ENCODE measurements at regions not wholly inside any gene's neighbourhood (a gene's known extent, or its start where the extent isn't known, plus 50 kb on each side); places are given as distances from the start of the nearest gene placed in this dataset.

- Histone ChIP-seq H3K4me2 (ENCODE audit: low read length) (no peak overlapping the region), H3K4me3 (replicated peaks in 1 of 2; ENCODE audit: low read depth in 1 of 2, low read length in 2 of 2) (no peak overlapping the region), H3K36me3 (ENCODE audit: control insufficient read depth in 1 of 2, insufficient read depth in 2 of 2, low read length in 2 of 2) (no peaks in the 10 kb centered on the region), H3K9me2 (ENCODE audit: insufficient read depth) (no peaks in the 10 kb centered on the region), H3K27ac (ENCODE audit: low read depth, low read length) (no peak overlapping the region), H3K79me2 (ENCODE audit: insufficient read depth, low read length) (no peaks in the 10 kb centered on the region), H3K27me3 (ENCODE audit: insufficient read depth, low read length) (no peaks in the 10 kb centered on the region), H3K4me1 (ENCODE audit: control insufficient read depth in 1 of 2, insufficient read depth in 2 of 2, low read length in 2 of 2) (no peaks in the 10 kb centered on the region), H3K9ac (ENCODE audit: low read length) (no peak overlapping the region), H2AFZ (ENCODE audit: low read depth, low read length, poor library complexity, severe bottlenecking) (no peak overlapping the region), H3K9me3 (ENCODE audit: control insufficient read depth in 1 of 2, insufficient read depth in 1 of 2, low read depth in 1 of 2, low read length in 2 of 2) (no peaks in the 10 kb centered on the region), H4K20me1 (ENCODE audit: insufficient read depth) (no peaks in the 10 kb centered on the region)
- TF ChIP-seq YY1 (IDR thresholded peaks at IDR 0.05; ENCODE audit: extremely low read depth, insufficient replicate concordance, low read depth, low read length) (no peak), JUND (IDR thresholded peaks at IDR 0.05) (no peak), ZNF274 (IDR thresholded peaks at IDR 0.05; ENCODE audit: low read depth, low read length) (no peak), SIN3A (IDR thresholded peaks at IDR 0.05; ENCODE audit: low read depth) (no peak), ELF1 (IDR thresholded peaks at IDR 0.05; ENCODE audit: borderline replicate concordance, low read depth) (no peak), CEBPB (IDR thresholded peaks at IDR 0.05; ENCODE audit: low read depth) (no peak), FOSL1 (IDR thresholded peaks at IDR 0.05; ENCODE audit: low read depth) (no peak), EZH2phosphoT487 (IDR thresholded peaks at IDR 0.05; ENCODE audit: borderline replicate concordance) (no peak), SRF (IDR thresholded peaks at IDR 0.05; ENCODE audit: low read depth) (no peak), POLR2A (IDR thresholded peaks at IDR 0.05; ENCODE audit: borderline replicate concordance, extremely low read depth, insufficient read depth, insufficient read length) (no peak), SP1 (IDR thresholded peaks at IDR 0.05; ENCODE audit: low read depth) (no peak), EGR1 (IDR thresholded peaks at IDR 0.05; ENCODE audit: low read depth) (no peak), ATF3 (IDR thresholded peaks at IDR 0.05) (no peak), ZFX (IDR thresholded peaks at IDR 0.05) (no peak), CBX3 (IDR thresholded peaks at IDR 0.05; ENCODE audit: low read depth) (no peak), CTCF (IDR thresholded peaks at IDR 0.05 in 2 of 3, conservative IDR thresholded peaks at IDR 0.05 in 1 of 3; ENCODE audit: borderline replicate concordance in 1 of 3, insufficient read depth in 1 of 3, low read depth in 2 of 3, low read length in 2 of 3) (no peak)
- TF ChIP-seq, protein P1, sequence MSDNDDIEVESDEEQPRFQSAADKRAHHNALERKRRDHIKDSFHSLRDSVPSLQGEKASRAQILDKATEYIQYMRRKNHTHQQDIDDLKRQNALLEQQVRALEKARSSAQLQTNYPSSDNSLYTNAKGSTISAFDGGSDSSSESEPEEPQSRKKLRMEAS (IDR thresholded peaks at IDR 0.05), result no peak
- RAD21 ChIA-PET (ENCODE audit: low non-redundant PET in 1 of 2, low total read pairs in 2 of 2, uncharacterized antibody in 2 of 2, unreplicated experiment in 2 of 2), result no interaction called here
- CTCF ChIA-PET, result no interaction called here
- BruUV-seq (replicated peaks), result no TSS peak
- ATAC-seq, result no peak
- intact Hi-C loops (cut with micrococcal nuclease), result no loop called here
- POLR2A ChIA-PET, result no interaction called here
- no peak for DNase-seq (ENCODE audit: low read depth, low spot score)
Observed at GRCh38 chr6:18861204-18861603, 474.1 kb downstream of the RNF144B start.
